Adrenal gland (tissue), 9 donors: ENCODE measurements at regions not wholly inside any gene's neighbourhood (a gene's known extent, or its start where the extent isn't known, plus 50 kb on each side); places are given as distances from the start of the nearest gene placed in this dataset.
"Not testable (repeated sequence)": the region's sequence is repeated elsewhere in the genome, so short reads cannot be mapped to it uniquely, and the experiment has no call there.

Source experiments
- DNase-seq, 7 donors: peaks; one replicate each; pipeline ENCODE4 v3.0.0-alpha.2; 2019 to 2020
- H3K27ac ChIP-seq, 5 donors: fragments of 200-600 bp; sonication (generic) in 4 of 5; 1 replicate in 3 of 5; 2 replicates in 2 of 5; pipeline versions ENCODE4 v1.5.1 to v1.8.0; 2016 to 2020; ENCODE audit warnings: mild to moderate bottlenecking in 1 of 5
- H3K27me3 ChIP-seq: fragments of 200-600 bp; 2 replicates; pipeline ENCODE4 v1.8.0; 2021
- H3K36me3 ChIP-seq, 2 donors: fragments of 200-600 bp; replicated peaks in 1 of 2; 1 replicate in 1 of 2; 2 replicates in 1 of 2; pipeline versions ENCODE4 v1.5.1 to v1.8.0; 2018 to 2022
- H3K4me1 ChIP-seq, 2 donors: fragments of 200-600 bp; replicated peaks in 1 of 2; 1 replicate in 1 of 2; 2 replicates in 1 of 2; pipeline versions ENCODE4 v1.5.1 to v1.8.0; 2018 to 2021
- H3K4me3 ChIP-seq, 4 donors: fragments of 200-600 bp; sonication (generic) in 3 of 4; one replicate each; pipeline ENCODE4 v1.5.1; 2016 to 2018
- H3K9me3 ChIP-seq, 3 donors: fragments of 200-600 bp; sonication (generic) in 1 of 3; replicated peaks in 1 of 3; 1 replicate in 2 of 3; 2 replicates in 1 of 3; pipeline versions ENCODE4 v1.5.1 to v1.8.0; 2016 to 2021
- POLR2A ChIP-seq, 2 donors: fragments of 450-650 bp; IDR thresholded peaks; one replicate each; pipeline ENCODE4 v1.6.1; 2017; ENCODE audit warnings: antibody characterized with exemption in 2 of 2, mild to moderate bottlenecking in 2 of 2, moderate library complexity in 1 of 2
- WGBS, 4 donors: extraction: QIAGEN DNeasy Blood & Tissue Kit in 2 of 4; methylation state at CpG; one replicate each; pipeline versions ENCODE4 v1.1.5 to v1.1.7; 2013 to 2017; 5-methylcytosine and 5-hydroxymethylcytosine counted together
- intact Hi-C, 2 donors: fragments of 100-400 bp; cut with DNase I; formaldehyde crosslinking; loops; one replicate each; pipeline versions ENCODE4 v1.14.1 to v1.15.0; 2022 to 2023
- TF ChIP-seq, protein P1 (sequence below), 6 experiments: fragments of 450-650 bp in 4 of 6; fragments of 200-600 bp in 2 of 6; sonication (generic) in 1 of 6; IDR thresholded peaks; 1 replicate in 5 of 6; 2 replicates in 1 of 6; pipeline versions ENCODE4 v1.5.1 to v1.8.0; 2016 to 2021; ENCODE audit warnings: antibody characterized with exemption in 6 of 6, mild to moderate bottlenecking in 2 of 6, moderate library complexity in 1 of 6
- donor health status: healthy with polysubstance abuse.
- donor health status: Bipolar disorder and iron deficiency.
- donor health status: DM: yes; HTN: yes; CAD: no.
- donor health status: DM: no; HTN: no; CAD: no.
- donor health status: DM: no; HTN: no; CAD: no.

DNA sequence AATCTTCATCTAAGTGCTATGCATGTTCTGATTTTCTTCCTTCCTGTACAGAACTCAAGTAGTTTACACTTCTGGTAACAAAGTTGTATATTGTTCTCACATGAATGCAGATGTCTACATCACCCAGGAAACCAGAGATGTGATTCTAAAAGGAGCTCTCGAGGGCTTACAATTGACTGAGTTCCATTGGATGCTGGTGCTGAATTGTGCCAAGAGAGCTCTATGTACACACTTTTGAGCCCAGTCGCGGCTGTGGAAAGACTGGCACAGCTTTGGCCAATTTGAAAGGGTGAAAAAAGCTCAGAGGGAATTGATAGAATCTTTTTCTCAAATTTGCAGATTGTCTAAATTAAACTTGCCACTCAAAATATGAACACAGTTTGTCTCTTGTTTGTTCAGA lies 340.7 kb downstream of the LMBRD1 start:
- TF ChIP-seq, protein P1, sequence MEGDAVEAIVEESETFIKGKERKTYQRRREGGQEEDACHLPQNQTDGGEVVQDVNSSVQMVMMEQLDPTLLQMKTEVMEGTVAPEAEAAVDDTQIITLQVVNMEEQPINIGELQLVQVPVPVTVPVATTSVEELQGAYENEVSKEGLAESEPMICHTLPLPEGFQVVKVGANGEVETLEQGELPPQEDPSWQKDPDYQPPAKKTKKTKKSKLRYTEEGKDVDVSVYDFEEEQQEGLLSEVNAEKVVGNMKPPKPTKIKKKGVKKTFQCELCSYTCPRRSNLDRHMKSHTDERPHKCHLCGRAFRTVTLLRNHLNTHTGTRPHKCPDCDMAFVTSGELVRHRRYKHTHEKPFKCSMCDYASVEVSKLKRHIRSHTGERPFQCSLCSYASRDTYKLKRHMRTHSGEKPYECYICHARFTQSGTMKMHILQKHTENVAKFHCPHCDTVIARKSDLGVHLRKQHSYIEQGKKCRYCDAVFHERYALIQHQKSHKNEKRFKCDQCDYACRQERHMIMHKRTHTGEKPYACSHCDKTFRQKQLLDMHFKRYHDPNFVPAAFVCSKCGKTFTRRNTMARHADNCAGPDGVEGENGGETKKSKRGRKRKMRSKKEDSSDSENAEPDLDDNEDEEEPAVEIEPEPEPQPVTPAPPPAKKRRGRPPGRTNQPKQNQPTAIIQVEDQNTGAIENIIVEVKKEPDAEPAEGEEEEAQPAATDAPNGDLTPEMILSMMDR (IDR thresholded peaks at IDR 0.05), result no peak
- no peak for TF ChIP-seq POLR2A (IDR thresholded peaks at IDR 0.05)
- intact Hi-C loops, result no loop called here
- no peak for DNase-seq
- no peak overlapping the region for H3K4me3 ChIP-seq
- 75 to 84% (median 78%) methylated on average over 3 of the region's 3 CpGs for WGBS, 4 donors
- no peaks in the 10 kb centered on the region for H3K27me3 ChIP-seq
- H3K27ac ChIP-seq, result no peak overlapping the region
- H3K36me3 ChIP-seq, result no peaks in the 10 kb centered on the region
- no peaks in the 10 kb centered on the region for H3K9me3 ChIP-seq
- no peaks in the 10 kb centered on the region for H3K4me1 ChIP-seq

DNA sequence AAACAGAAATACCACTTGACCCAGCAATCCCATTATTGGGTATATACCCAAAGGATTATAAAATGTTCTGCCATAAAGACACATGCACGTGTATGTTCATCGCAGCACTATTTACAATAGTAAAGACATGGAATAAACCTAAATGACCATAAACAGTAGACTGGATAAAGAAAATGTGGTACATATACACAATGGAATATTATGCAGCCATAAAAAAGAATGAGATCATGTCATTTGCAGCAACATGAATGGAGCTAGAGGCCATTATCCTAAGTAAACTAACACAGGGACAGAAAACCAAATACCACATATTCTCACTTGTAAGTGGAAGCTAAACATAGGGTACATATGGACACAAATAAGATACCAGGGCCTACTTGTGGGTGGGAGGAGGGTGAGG lies 342.2 kb downstream of the LMBRD1 start:
- DNase-seq, H3K27me3 ChIP-seq, H3K36me3 ChIP-seq, H3K4me3 ChIP-seq, H3K4me1 ChIP-seq, H3K9me3 ChIP-seq, intact Hi-C loops, H3K27ac ChIP-seq: not testable (repeated sequence)
- WGBS, 4 donors, result 85 to 95% (median 90%) methylated on average over 2 of the region's 2 CpGs

DNA sequence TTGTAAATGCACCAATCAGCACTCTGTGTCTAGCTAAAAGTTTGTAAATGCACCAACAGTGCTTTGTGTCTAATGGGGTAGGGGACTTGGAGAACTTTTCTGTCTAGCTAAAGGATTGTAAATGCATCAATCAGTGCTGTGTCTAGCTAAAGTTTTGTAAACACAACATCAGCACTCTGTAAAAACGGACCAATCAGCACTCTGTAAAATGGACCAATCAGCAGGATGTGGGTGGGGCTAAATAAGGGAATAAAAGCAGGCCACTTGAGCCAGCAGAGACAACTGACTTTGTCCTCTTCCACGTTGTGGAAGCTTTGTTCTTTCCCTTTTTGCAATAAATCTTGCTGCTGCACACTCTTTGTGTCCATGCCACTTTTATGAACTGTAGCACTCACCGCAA lies 346.3 kb downstream of the LMBRD1 start:
- intact Hi-C loops, H3K36me3 ChIP-seq, H3K9me3 ChIP-seq, H3K27ac ChIP-seq, DNase-seq, H3K27me3 ChIP-seq, H3K4me3 ChIP-seq, H3K4me1 ChIP-seq: not testable (repeated sequence)
- 53 to 62% (median 58%) methylated on average over 3 of the region's 3 CpGs for WGBS, 4 donors

DNA sequence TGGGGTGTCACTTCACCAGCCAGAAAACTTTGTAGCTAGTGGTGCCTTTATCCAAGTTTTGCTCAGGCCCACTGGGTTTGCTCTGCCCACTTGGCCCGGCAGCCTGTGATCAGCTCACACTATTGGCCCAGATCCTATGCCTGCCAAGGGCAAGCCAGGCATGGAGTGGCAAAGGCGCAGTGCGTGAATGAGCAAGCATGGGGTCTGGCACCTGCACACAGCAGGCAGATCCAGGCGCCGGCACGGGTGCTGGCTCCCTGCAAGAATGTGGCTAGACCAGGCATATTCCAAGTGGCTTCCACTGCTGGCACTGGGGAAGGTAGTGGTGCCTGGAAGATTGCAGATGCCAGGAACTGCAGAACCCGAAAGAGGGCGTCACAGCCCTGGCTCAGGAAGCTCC lies 346.9 kb downstream of the LMBRD1 start:
- Histone ChIP-seq H3K36me3 (no peaks in the 10 kb centered on the region), H3K27me3 (no peaks in the 10 kb centered on the region), H3K27ac (no peak overlapping the region), H3K9me3 (no peaks in the 10 kb centered on the region), H3K4me1 (no peaks in the 10 kb centered on the region), H3K4me3 (no peak overlapping the region)
- 92% methylated on average over 6 to 8 of the region's 8 CpGs for WGBS, 4 donors
- intact Hi-C loops, result no loop called here
- TF ChIP-seq, protein P1 (IDR thresholded peaks at IDR 0.05), result no peak
- no peak for TF ChIP-seq POLR2A (IDR thresholded peaks at IDR 0.05)
- DNase-seq, result no peak
